OCI-LY3 (cell line): ENCODE measurements at regions not wholly inside any gene's neighbourhood (a gene's known extent, or its start where the extent isn't known, plus 50 kb on each side); places are given as distances from the start of the nearest gene placed in this dataset.

Experiments used
- EZH2phosphoT487 ChIP-seq: fragments of 200-600 bp; shearing (Covaris generic); IDR thresholded peaks from 2 replicates; pipeline ENCODE4 v1.6.1; 2018; ENCODE audit warnings: antibody characterized with exemption, mixed run types, low read depth
- TF ChIP-seq, protein P1 (sequence below): fragments of 200-600, 300-600 bp; sonication (generic); IDR thresholded peaks from 2 replicates; pipeline ENCODE4 v1.5.1; 2014; ENCODE audit warnings: antibody characterized with exemption, low read length, low read depth

DNA sequence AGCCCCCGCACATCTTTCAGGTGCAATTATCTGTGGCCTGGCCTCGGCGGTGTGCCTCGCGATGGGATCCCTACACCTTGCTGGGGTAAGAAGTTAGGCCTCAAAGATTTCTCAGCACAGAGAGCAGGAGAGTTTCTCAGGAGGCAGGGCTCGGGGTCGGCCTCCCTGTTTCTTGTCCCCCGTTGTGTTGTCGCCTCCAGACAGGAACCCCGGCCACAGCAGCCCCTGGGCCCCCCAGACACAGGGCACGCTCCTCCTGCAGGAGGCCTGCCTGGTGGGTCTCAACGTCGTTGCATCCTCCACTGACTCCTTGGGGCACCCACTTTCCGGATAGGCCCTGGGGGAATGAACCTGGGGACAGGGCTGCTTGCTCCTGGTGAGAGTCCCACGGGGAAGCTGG is 229.1 kb upstream of the SHH start:
- TF ChIP-seq, protein P1, sequence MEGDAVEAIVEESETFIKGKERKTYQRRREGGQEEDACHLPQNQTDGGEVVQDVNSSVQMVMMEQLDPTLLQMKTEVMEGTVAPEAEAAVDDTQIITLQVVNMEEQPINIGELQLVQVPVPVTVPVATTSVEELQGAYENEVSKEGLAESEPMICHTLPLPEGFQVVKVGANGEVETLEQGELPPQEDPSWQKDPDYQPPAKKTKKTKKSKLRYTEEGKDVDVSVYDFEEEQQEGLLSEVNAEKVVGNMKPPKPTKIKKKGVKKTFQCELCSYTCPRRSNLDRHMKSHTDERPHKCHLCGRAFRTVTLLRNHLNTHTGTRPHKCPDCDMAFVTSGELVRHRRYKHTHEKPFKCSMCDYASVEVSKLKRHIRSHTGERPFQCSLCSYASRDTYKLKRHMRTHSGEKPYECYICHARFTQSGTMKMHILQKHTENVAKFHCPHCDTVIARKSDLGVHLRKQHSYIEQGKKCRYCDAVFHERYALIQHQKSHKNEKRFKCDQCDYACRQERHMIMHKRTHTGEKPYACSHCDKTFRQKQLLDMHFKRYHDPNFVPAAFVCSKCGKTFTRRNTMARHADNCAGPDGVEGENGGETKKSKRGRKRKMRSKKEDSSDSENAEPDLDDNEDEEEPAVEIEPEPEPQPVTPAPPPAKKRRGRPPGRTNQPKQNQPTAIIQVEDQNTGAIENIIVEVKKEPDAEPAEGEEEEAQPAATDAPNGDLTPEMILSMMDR, result no peak
- TF ChIP-seq EZH2phosphoT487, result no peak
